H1 (cell line): ENCODE measurements at regions not wholly inside any gene's neighbourhood (a gene's known extent, or its start where the extent isn't known, plus 50 kb on each side); places are given as distances from the start of the nearest gene placed in this dataset.
A peak's percentile ranks its signal among the peaks of the same experiment; 100 is the strongest.

Experiments used
- CTCF ChIA-PET: fragments of 300-600 bp; sonication (Branson Sonifier 250); formaldehyde crosslinking; loops from one replicate; lab custom pipeline; 2021; ENCODE audit not compliant: partially characterized antibody; lab: Charles Lee
- POLR2A ChIA-PET: fragments of 300-600 bp; sonication (Branson Sonifier 250); formaldehyde crosslinking; loops from one replicate; lab custom pipeline; 2021; ENCODE audit warnings: inconsistent platforms; ENCODE audit not compliant: partially characterized antibody; lab: Charles Lee
- DNase-seq, 2 experiments: peaks; one replicate each; pipeline versions ENCODE4 v3.0.0 to v3.0.0-alpha.2; 2010 to 2022; ENCODE audit warnings: low spot score in 2 of 2, low read depth in 1 of 2, mixed read lengths in 1 of 2
- FAIRE-seq: peaks from 2 replicates; lab custom pipeline; 2011; peaks lifted over from hg19 to GRCh38; lab: Jason Lieb, UNC
- H2AFZ ChIP-seq: 2 replicates; pipeline ENCODE4 v1.8.1; 2012; ENCODE audit warnings: low read length, inconsistent platforms
- H2AK5ac ChIP-seq: 2 replicates; pipeline ENCODE4 v1.6.1; 2013; ENCODE audit warnings: low read depth, low read length
- H2BK120ac ChIP-seq: replicated peaks from 2 replicates; pipeline ENCODE3; 2013; ENCODE audit warnings: low read depth, low read length, inconsistent platforms
- H2BK12ac ChIP-seq: 2 replicates; pipeline ENCODE4 v1.6.1; 2013; ENCODE audit warnings: low read depth, low read length
- H2BK15ac ChIP-seq: 2 replicates; pipeline ENCODE4 v1.6.1; 2013; ENCODE audit warnings: low read length
- H2BK20ac ChIP-seq: 2 replicates; pipeline ENCODE4 v1.6.1; 2013; ENCODE audit warnings: low read length
- H2BK5ac ChIP-seq: 2 replicates; pipeline ENCODE4 v1.6.1; 2013; ENCODE audit warnings: low read depth, low read length
- H3K14ac ChIP-seq: 2 replicates; pipeline ENCODE4 v1.6.1; 2013; ENCODE audit warnings: inconsistent platforms; ENCODE audit not compliant: insufficient read length
- H3K18ac ChIP-seq: 2 replicates; pipeline ENCODE4 v1.6.1; 2013; ENCODE audit warnings: low read length; ENCODE audit errors: extremely low read depth
- H3K23ac ChIP-seq: 2 replicates; pipeline ENCODE4 v1.6.1; 2013; ENCODE audit warnings: inconsistent platforms; ENCODE audit not compliant: insufficient read length
- H3K23me2 ChIP-seq: 2 replicates; pipeline ENCODE4 v1.6.1; 2013; ENCODE audit warnings: low read depth, low read length
- H3K27ac ChIP-seq: 2 replicates; pipeline ENCODE4 v1.6.1; 2011; ENCODE audit warnings: low read depth, low read length, inconsistent platforms
- H3K27me3 ChIP-seq, 4 experiments: replicated peaks in 1 of 4; 1 replicate in 1 of 4; 2 replicates in 3 of 4; pipeline versions ENCODE4 v1.6.1 to v1.8.1; 2011 to 2013; ENCODE audit warnings: low read length in 3 of 4, mild to moderate bottlenecking in 3 of 4, inconsistent platforms in 2 of 4, mixed read lengths in 2 of 4, moderate library complexity in 1 of 4; ENCODE audit not compliant: control insufficient read depth in 3 of 4, insufficient read depth in 3 of 4; ENCODE audit errors: extremely low read depth in 1 of 4
- H3K36me3 ChIP-seq, 4 experiments: 2 replicates each; pipeline versions ENCODE4 v1.6.1 to v1.8.1; 2011 to 2013; ENCODE audit warnings: mild to moderate bottlenecking in 4 of 4, low read length in 3 of 4, moderate library complexity in 2 of 4, control low read depth in 1 of 4, inconsistent platforms in 1 of 4; ENCODE audit not compliant: insufficient read depth in 4 of 4, control insufficient read depth in 2 of 4
- H3K4ac ChIP-seq: replicated peaks from 2 replicates; pipeline ENCODE3; 2013; ENCODE audit warnings: low read length, low read depth, mixed read lengths, inconsistent platforms; ENCODE audit not compliant: insufficient read length
- H3K4me1 ChIP-seq, 4 experiments: replicated peaks in 1 of 4; 1 replicate in 1 of 4; 2 replicates in 3 of 4; pipeline versions ENCODE4 v1.6.1 to v1.8.1; 2011 to 2013; ENCODE audit warnings: low read length in 3 of 4, inconsistent platforms in 2 of 4, mixed read lengths in 1 of 4; ENCODE audit not compliant: insufficient read depth in 4 of 4, control insufficient read depth in 3 of 4
- H3K4me2 ChIP-seq, 2 experiments: 2 replicates each; pipeline versions ENCODE4 v1.6.1 to v1.8.1; 2011 to 2013; ENCODE audit warnings: low read depth in 2 of 2, low read length in 2 of 2, control low read depth in 1 of 2, inconsistent platforms in 1 of 2, mild to moderate bottlenecking in 1 of 2; ENCODE audit not compliant: insufficient read depth in 1 of 2
- H3K4me3 ChIP-seq, 4 experiments: fragments of 200-600, 300-600 bp in 1 of 4; sonication (generic), shearing (Covaris generic), sonication (Bioruptor Twin) in 1 of 4; 2 replicates each; pipeline versions ENCODE4 v1.5.1 to v1.8.1; 2011 to 2016; ENCODE audit warnings: low read length in 4 of 4, low read depth in 3 of 4, control low read depth in 2 of 4, inconsistent platforms in 2 of 4, mild to moderate bottlenecking in 2 of 4, mixed read lengths in 1 of 4, moderate library complexity in 1 of 4; ENCODE audit not compliant: insufficient read depth in 2 of 4; ENCODE audit errors: extremely low read depth in 1 of 4
- H3K56ac ChIP-seq: replicated peaks from 2 replicates; pipeline ENCODE3; 2013; ENCODE audit warnings: low read depth, mild to moderate bottlenecking, mixed read lengths, low read length, inconsistent platforms; ENCODE audit not compliant: insufficient read length
- H3K79me1 ChIP-seq: 2 replicates; pipeline ENCODE4 v1.6.1; 2013; ENCODE audit warnings: low read depth, low read length, control low read depth
- H3K79me2 ChIP-seq, 2 experiments: 2 replicates each; pipeline versions ENCODE4 v1.6.1 to v1.8.1; 2012 to 2013; ENCODE audit warnings: low read length in 2 of 2, mild to moderate bottlenecking in 2 of 2, inconsistent platforms in 1 of 2; ENCODE audit not compliant: insufficient read depth in 2 of 2, control insufficient read depth in 1 of 2
- H3K9ac ChIP-seq, 4 experiments: replicated peaks in 1 of 4; 1 replicate in 1 of 4; 2 replicates in 3 of 4; pipeline versions ENCODE4 v1.6.1 to v1.8.1; 2011 to 2013; ENCODE audit warnings: low read depth in 3 of 4, low read length in 3 of 4, control low read depth in 2 of 4, mild to moderate bottlenecking in 2 of 4, moderate library complexity in 2 of 4, inconsistent platforms in 1 of 4; ENCODE audit errors: extremely low read depth in 1 of 4
- H3K9me3 ChIP-seq, 2 experiments: 2 replicates each; pipeline versions ENCODE4 v1.6.1 to v1.8.1; 2012 to 2013; ENCODE audit warnings: mild to moderate bottlenecking in 2 of 2, moderate library complexity in 2 of 2, control low read depth in 1 of 2, inconsistent platforms in 1 of 2, low read depth in 1 of 2, low read length in 1 of 2, mixed read lengths in 1 of 2; ENCODE audit not compliant: insufficient read depth in 2 of 2
- H4K20me1 ChIP-seq, 2 experiments: replicated peaks in 1 of 2; 2 replicates each; pipeline versions ENCODE3 to v1.8.1; 2011 to 2013; ENCODE audit warnings: inconsistent platforms in 2 of 2, low read length in 2 of 2, mild to moderate bottlenecking in 1 of 2; ENCODE audit not compliant: insufficient read depth in 2 of 2, control insufficient read depth in 1 of 2
- H4K5ac ChIP-seq: 2 replicates; pipeline ENCODE4 v1.6.1; 2013; ENCODE audit warnings: low read length, low read depth, mixed read lengths, inconsistent platforms; ENCODE audit not compliant: insufficient read length
- H4K8ac ChIP-seq: 2 replicates; pipeline ENCODE4 v1.8.0; 2013; ENCODE audit warnings: mild to moderate bottlenecking, moderate library complexity, low read length, inconsistent platforms; ENCODE audit not compliant: insufficient read depth; ENCODE audit errors: extremely low read depth
- H4K91ac ChIP-seq: replicated peaks from 2 replicates; pipeline ENCODE3; 2013; ENCODE audit warnings: low read length, mixed read lengths, inconsistent platforms; ENCODE audit not compliant: insufficient read length
- FOSL1 ChIP-seq: IDR thresholded peaks from 2 replicates; pipeline ENCODE4 v1.6.1; 2011; ENCODE audit warnings: mild to moderate bottlenecking, low read depth, low read length, moderate library complexity; ENCODE audit not compliant: insufficient read depth
- RAD21 ChIP-seq, 2 experiments: IDR thresholded peaks in 1 of 2; conservative IDR thresholded peaks in 1 of 2; 2 replicates each; pipeline ENCODE4 v1.6.1; 2011; ENCODE audit warnings: low read depth in 2 of 2, low read length in 2 of 2, improper control_type of control experiment in 1 of 2, inconsistent platforms in 1 of 2, mild to moderate bottlenecking in 1 of 2, moderate library complexity in 1 of 2
- WGBS, 2 experiments: shearing (Covaris generic) in 1 of 2; methylation state at CpG; one replicate each; pipeline versions ENCODE4 v1.1.6 to v1.1.7; 2013 to 2015; ENCODE audit warnings: low lambda C conversion rate in 2 of 2, mixed read lengths in 2 of 2, inconsistent platforms in 1 of 2, low coverage in 1 of 2, missing lambda C conversion rate in 1 of 2; ENCODE audit not compliant: insufficient replicate concordance in 2 of 2, insufficient coverage in 1 of 2, insufficient read length in 1 of 2; ENCODE audit errors: extremely low coverage in 1 of 2, missing lambda C conversion rate in 1 of 2; 5-methylcytosine and 5-hydroxymethylcytosine counted together
- TF ChIP-seq, protein P1 (sequence below), 3 experiments: IDR thresholded peaks; 1 replicate in 2 of 3; 2 replicates in 1 of 3; pipeline versions ENCODE4 v1.5.1 to v1.6.1; 2011; ENCODE audit warnings: low read length in 3 of 3, mild to moderate bottlenecking in 3 of 3, inconsistent platforms in 2 of 3, low read depth in 1 of 3, moderate library complexity in 1 of 3; ENCODE audit not compliant: insufficient read depth in 1 of 3; ENCODE audit errors: control extremely low read depth in 1 of 3

DNA sequence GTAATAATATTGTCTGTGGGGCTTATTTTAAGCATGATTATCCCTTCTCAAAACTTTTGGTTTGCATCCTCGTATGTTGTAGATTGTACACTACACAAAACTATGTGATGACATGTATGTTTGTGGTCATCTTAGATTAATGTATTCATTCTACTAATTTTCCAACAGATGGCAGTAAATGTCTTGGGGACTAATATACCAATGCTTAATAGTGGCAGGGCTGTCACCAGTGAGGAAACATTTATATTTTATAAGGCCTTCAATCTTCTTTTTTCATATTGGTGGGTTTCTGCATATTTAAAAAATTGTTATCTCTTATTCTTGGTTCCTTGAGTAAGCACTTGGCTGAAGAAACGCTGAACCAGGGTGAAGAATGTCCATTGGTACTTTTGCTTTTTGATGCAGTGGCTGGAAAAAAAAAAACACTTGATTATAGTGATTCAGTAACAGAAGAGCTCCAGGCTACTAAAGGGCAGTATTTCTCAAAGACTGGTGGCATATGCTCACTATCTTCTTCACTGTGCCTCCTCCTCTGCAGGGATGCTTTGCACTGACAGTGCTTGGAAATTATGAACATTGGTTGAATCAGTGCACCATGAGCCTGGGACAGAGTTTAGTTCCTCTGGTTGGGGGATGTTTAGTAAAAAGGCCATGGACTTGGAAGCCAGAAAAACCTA is 530.3 kb downstream of the RASEF start:
- Histone ChIP-seq H3K27me3 (no peaks in the 10 kb centered on the region), H3K23ac (no peak overlapping the region), H3K36me3 (no peaks in the 10 kb centered on the region), H3K79me2 (no peaks in the 10 kb centered on the region), H3K56ac (no peak overlapping the region), H3K9ac (no peak overlapping the region), H2BK120ac (no peak overlapping the region), H2AK5ac (no peak overlapping the region), H3K4me1 (no peaks in the 10 kb centered on the region), H2AFZ (no peak overlapping the region), H3K14ac (no peak overlapping the region), H3K23me2 (no peaks in the 10 kb centered on the region; the same call in 1 of the 2 replicates), H3K4me2 (no peak overlapping the region), H4K5ac (no peak overlapping the region), H3K27ac (no peak overlapping the region), H2BK15ac (no peak overlapping the region), H4K91ac (no peak overlapping the region), H4K8ac (no peak overlapping the region), H3K4ac (no peak overlapping the region), H2BK20ac (no peak overlapping the region), H2BK12ac (no peak overlapping the region), H2BK5ac (no peak overlapping the region), H4K20me1 (no peaks in the 10 kb centered on the region), H3K79me1 (no peaks in the 10 kb centered on the region), H3K9me3 (0 out of 4 replicates have a peak, but pooled peaks cover 0 to under 1% of the 10 kb centered on the region in 2 experiments), H3K4me3 (no peak overlapping the region), H3K18ac (no peak overlapping the region)
- ChIA-PET POLR2A (no interaction called here), CTCF (interaction anchor here (0.5 to 2.7 kb wide), 9 partner anchors 8 to 1416 kb away, joined by 3 to 18 read pairs (median 3); no protein-coding TSS in a partner anchor)
- FAIRE-seq = no peak
- WGBS, 2 experiments = 96% methylated on average over 2 of the region's 2 CpGs; no CpG with 5 or more reads in 1 of the 2 experiments
- DNase-seq = no peak
- TF ChIP-seq FOSL1 (no peak), RAD21 (IDR thresholded peaks at IDR 0.05 in 1 of 2, conservative IDR thresholded peaks at IDR 0.05 in 1 of 2; ENCODE audit: low read depth in 2 of 2, low read length in 2 of 2) (peak; percentile 47 to 53)
- TF ChIP-seq, protein P1, sequence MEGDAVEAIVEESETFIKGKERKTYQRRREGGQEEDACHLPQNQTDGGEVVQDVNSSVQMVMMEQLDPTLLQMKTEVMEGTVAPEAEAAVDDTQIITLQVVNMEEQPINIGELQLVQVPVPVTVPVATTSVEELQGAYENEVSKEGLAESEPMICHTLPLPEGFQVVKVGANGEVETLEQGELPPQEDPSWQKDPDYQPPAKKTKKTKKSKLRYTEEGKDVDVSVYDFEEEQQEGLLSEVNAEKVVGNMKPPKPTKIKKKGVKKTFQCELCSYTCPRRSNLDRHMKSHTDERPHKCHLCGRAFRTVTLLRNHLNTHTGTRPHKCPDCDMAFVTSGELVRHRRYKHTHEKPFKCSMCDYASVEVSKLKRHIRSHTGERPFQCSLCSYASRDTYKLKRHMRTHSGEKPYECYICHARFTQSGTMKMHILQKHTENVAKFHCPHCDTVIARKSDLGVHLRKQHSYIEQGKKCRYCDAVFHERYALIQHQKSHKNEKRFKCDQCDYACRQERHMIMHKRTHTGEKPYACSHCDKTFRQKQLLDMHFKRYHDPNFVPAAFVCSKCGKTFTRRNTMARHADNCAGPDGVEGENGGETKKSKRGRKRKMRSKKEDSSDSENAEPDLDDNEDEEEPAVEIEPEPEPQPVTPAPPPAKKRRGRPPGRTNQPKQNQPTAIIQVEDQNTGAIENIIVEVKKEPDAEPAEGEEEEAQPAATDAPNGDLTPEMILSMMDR (IDR thresholded peaks at IDR 0.05; ENCODE audit: control extremely low read depth in 1 of 3, insufficient read depth in 1 of 3, low read depth in 1 of 3, low read length in 3 of 3) = peak in 1 of 3 experiments; percentile 13; a peak in 1 of 4 replicates
